ENCODE measurements at regions not wholly inside any gene's neighbourhood (a gene's known extent, or its start where the extent isn't known, plus 50 kb on each side); places are given as distances from the start of the nearest gene placed in this dataset.

GRCh38 chr10:58952162-58952601 lies 224.3 kb upstream of the PHYHIPL start:
- no peak for TF ChIP-seq CTCF (IDR thresholded peaks at IDR 0.05)
- TF ChIP-seq EZH2 (IDR thresholded peaks at IDR 0.05; ENCODE audit: borderline replicate concordance, insufficient read depth, low read depth, low read length, poor library complexity, severe bottlenecking): no peak

Measured in B cell (primary cell).